Upper lobe of right lung (tissue), 1 donor: ENCODE measurements at regions not wholly inside any gene's neighbourhood (a gene's known extent, or its start where the extent isn't known, plus 50 kb on each side); places are given as distances from the start of the nearest gene placed in this dataset.

Source experiments
- ATAC-seq: fragments of 200-7000 bp; cut with Tn5 transposase; one replicate; pipeline ENCODE4 v1.9.1; 2020; ENCODE audit warnings: mild to moderate bottlenecking, moderate library complexity
- DNase-seq: peaks from one replicate; pipeline ENCODE4 v3.0.0-alpha.2; 2020
- H3K27ac ChIP-seq: fragments of 200-600 bp; one replicate; pipeline ENCODE4 v1.8.0; 2022
- H3K27me3 ChIP-seq: fragments of 200-600 bp; one replicate; pipeline ENCODE4 v1.8.0; 2022; ENCODE audit warnings: mild to moderate bottlenecking
- H3K36me3 ChIP-seq: fragments of 200-600 bp; one replicate; pipeline ENCODE4 v1.8.0; 2022
- H3K4me1 ChIP-seq: fragments of 200-600 bp; one replicate; pipeline ENCODE4 v1.8.0; 2022
- H3K4me3 ChIP-seq: fragments of 200-600 bp; one replicate; pipeline ENCODE4 v1.8.0; 2022; ENCODE audit warnings: mild to moderate bottlenecking
- H3K9me3 ChIP-seq: fragments of 200-600 bp; one replicate; pipeline ENCODE4 v1.8.0; 2022
- intact Hi-C: fragments of 100-400 bp; cut with DNase I; formaldehyde crosslinking; loops from one replicate; pipeline ENCODE4 v1.11.0; 2022
- TF ChIP-seq, protein P1 (sequence below): fragments of 200-600 bp; IDR thresholded peaks from one replicate; pipeline ENCODE4 v1.8.0; 2022; ENCODE audit warnings: antibody characterized with exemption
- donor health status: DM: no; HTN: yes; CAD: no; lungs with severe emphysema.

DNA sequence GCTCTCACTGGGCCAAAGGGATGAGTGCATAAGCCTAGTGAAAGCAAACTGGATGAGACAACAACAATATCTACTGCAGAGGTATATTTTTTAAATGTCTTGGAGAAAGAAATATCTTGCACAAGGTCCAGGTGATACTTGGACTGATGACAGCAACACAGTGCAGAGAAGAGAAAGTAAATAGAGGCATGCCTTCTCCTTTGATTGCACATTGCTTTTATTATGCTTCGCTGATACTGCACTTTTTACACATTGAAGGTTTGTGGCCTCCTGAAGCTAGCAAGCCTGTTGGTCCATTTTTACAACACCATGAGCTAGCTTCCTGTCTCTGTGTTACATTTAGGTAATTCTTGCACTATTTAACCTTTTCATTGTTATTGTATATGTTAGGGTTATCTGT, 189.0 kb upstream of the NDST3 start:
- no peaks in the 10 kb centered on the region for H3K36me3 ChIP-seq
- H3K9me3 ChIP-seq = no peaks in the 10 kb centered on the region
- no peak for DNase-seq
- TF ChIP-seq, protein P1, sequence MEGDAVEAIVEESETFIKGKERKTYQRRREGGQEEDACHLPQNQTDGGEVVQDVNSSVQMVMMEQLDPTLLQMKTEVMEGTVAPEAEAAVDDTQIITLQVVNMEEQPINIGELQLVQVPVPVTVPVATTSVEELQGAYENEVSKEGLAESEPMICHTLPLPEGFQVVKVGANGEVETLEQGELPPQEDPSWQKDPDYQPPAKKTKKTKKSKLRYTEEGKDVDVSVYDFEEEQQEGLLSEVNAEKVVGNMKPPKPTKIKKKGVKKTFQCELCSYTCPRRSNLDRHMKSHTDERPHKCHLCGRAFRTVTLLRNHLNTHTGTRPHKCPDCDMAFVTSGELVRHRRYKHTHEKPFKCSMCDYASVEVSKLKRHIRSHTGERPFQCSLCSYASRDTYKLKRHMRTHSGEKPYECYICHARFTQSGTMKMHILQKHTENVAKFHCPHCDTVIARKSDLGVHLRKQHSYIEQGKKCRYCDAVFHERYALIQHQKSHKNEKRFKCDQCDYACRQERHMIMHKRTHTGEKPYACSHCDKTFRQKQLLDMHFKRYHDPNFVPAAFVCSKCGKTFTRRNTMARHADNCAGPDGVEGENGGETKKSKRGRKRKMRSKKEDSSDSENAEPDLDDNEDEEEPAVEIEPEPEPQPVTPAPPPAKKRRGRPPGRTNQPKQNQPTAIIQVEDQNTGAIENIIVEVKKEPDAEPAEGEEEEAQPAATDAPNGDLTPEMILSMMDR = no peak
- intact Hi-C loops = no loop called here
- ATAC-seq = no peak
- no peak overlapping the region for H3K27ac ChIP-seq
- no peak overlapping the region for H3K4me3 ChIP-seq
- H3K27me3 ChIP-seq = no peaks in the 10 kb centered on the region
- no peaks in the 10 kb centered on the region for H3K4me1 ChIP-seq

DNA sequence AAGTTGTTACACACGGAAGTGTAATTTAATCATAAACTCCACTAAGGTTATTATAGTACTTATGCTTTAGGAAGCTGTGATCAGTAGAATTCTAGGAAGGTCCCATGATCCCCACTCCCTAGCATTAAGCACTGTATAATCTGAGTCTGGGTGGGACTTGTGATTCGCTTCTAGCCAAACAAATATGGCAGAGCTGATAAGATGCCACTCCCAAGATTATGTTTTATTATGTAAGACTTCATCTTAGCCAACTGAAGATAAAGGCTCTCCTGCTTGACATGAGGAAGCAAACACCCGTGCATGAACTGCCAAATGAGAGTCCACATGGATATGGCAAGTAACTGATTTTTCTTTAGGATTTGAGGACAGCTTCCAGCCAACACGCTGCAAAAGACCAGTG, 186.4 kb upstream of the NDST3 start:
- Histone ChIP-seq H3K9me3 (no peaks in the 10 kb centered on the region), H3K27me3 (no peaks in the 10 kb centered on the region), H3K4me1 (no peaks in the 10 kb centered on the region), H3K27ac (no peak overlapping the region), H3K36me3 (no peaks in the 10 kb centered on the region), H3K4me3 (no peak overlapping the region)
- DNase-seq (no peak), ATAC-seq (no peak)
- TF ChIP-seq, protein P1 = no peak
- intact Hi-C loops = no loop called here

DNA sequence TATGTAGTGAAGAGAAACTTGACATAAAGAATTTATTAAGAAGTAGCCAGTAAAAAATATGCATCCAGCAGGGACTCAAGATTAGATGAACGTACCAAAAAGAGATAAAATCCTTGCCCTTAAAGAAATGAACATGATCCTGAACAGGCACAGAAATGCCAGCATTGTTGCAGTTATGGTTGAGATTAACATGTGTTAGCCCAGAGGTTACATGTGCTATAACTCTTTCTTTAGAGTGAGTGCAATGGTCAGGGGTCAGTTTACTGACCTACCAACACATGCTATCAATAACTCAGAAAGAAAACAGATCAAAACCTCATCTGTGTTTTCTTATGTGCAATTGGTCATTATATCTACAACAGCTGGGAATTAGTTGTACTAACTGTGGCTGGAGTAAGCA, 166.1 kb upstream of the NDST3 start:
- TF ChIP-seq, protein P1 = no peak
- no peak overlapping the region for H3K27ac ChIP-seq
- DNase-seq = no peak
- no peaks in the 10 kb centered on the region for H3K4me1 ChIP-seq
- ATAC-seq = no peak
- H3K4me3 ChIP-seq = no peak overlapping the region
- H3K36me3 ChIP-seq = no peaks in the 10 kb centered on the region
- intact Hi-C loops = no loop called here
- H3K9me3 ChIP-seq = no peaks in the 10 kb centered on the region
- no peaks in the 10 kb centered on the region for H3K27me3 ChIP-seq

DNA sequence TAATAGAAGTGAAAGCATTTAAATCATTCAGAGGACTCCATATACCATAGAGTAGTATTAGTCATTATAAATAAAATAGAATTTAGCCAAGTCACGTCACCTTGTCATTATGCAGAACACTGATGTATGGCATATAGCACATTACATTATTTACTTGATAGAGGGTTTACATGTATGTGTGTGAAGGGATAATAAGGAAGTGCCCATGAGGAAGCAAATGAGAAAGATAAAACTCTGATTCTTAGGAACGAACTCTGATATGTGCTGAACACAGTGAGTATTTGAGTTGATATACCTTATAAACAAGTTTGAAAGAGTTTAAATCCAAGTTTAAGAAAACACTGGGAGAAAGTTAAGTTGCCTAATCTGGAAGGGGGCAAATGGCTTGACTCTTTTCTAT, 160.5 kb upstream of the NDST3 start:
- Histone ChIP-seq H3K9me3 (no peaks in the 10 kb centered on the region), H3K27ac (no peak overlapping the region), H3K4me1 (no peaks in the 10 kb centered on the region), H3K4me3 (no peak overlapping the region), H3K36me3 (no peaks in the 10 kb centered on the region), H3K27me3 (no peaks in the 10 kb centered on the region)
- DNase-seq = no peak
- intact Hi-C loops = no loop called here
- ATAC-seq = no peak
- TF ChIP-seq, protein P1 = no peak

DNA sequence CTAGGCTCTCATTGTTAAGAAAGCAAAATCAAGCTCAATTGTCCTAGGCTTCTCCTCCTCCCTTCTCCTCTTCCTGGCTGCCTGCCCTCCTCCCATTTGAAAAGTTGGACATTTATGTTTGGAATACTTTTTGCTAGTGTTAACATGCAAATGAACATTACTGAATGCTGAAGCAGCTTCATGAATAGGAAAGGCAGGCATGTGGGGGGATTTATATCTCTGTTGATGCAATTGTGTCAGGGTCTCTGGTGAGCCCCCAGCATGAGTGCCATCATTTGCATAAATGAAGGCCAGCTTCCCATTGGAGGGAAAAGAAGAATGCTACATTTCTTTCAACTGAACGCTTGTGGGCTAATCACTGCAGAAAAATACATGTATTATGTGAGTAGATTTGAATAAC, 160.1 kb upstream of the NDST3 start:
- TF ChIP-seq, protein P1 = no peak
- H3K4me1 ChIP-seq = no peaks in the 10 kb centered on the region
- H3K9me3 ChIP-seq = no peaks in the 10 kb centered on the region
- no peak overlapping the region for H3K4me3 ChIP-seq
- no peak overlapping the region for H3K27ac ChIP-seq
- intact Hi-C loops = no loop called here
- no peak for DNase-seq
- H3K27me3 ChIP-seq = no peaks in the 10 kb centered on the region
- H3K36me3 ChIP-seq = no peaks in the 10 kb centered on the region
- ATAC-seq = no peak

DNA sequence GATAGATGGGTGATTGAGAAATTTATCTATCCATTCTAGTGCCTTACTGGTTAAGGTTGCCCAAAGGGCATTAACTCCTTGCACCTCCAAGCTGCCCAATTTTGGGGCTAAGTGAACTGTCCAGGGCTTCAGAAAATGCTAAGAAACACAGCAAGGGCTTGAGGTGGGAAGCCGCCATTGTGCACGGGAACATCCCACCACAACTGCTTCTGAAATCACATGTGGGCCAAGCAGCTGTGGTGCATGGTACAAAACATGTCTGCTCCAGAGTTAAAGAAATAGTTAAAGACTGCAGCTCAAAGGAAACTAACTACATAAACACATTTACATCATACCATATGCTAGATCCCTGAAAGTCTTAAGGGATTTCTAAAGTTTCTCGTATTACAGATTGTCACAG, 144.3 kb upstream of the NDST3 start:
- DNase-seq = no peak
- no peaks in the 10 kb centered on the region for H3K36me3 ChIP-seq
- H3K9me3 ChIP-seq = no peaks in the 10 kb centered on the region
- no peaks in the 10 kb centered on the region for H3K4me1 ChIP-seq
- H3K27me3 ChIP-seq = no peaks in the 10 kb centered on the region
- no peak for ATAC-seq
- H3K4me3 ChIP-seq = no peak overlapping the region
- intact Hi-C loops = no loop called here
- TF ChIP-seq, protein P1 = no peak
- H3K27ac ChIP-seq = no peak overlapping the region
